ENCODE measurements at regions not wholly inside any gene's neighbourhood (a gene's known extent, or its start where the extent isn't known, plus 50 kb on each side); places are given as distances from the start of the nearest gene placed in this dataset.

GRCh38 chr16:87131061-87131995 is 185.9 kb downstream of the C16orf95 start:
- Histone ChIP-seq H3K4me3 (ENCODE audit: low read length in 2 of 2) (no peak overlapping the region), H3K4me1 (ENCODE audit: control insufficient read depth in 2 of 2, insufficient read depth in 2 of 2, low read length in 2 of 2) (no peaks in the 10 kb centered on the region), H3K27me3 (ENCODE audit: control insufficient read depth in 2 of 2, insufficient read depth in 2 of 2, low read length in 2 of 2) (no peaks in the 10 kb centered on the region), H3K9me3 (ENCODE audit: control insufficient read depth in 2 of 2, low read length in 2 of 2) (no peaks in the 10 kb centered on the region), H3K27ac (ENCODE audit: low read depth in 2 of 2, low read length in 2 of 2) (no peak overlapping the region), H3K9ac (ENCODE audit: low read depth in 1 of 2, low read length in 2 of 2) (no peak overlapping the region), H3K36me3 (ENCODE audit: control insufficient read depth in 2 of 2, insufficient read depth in 2 of 2, low read length in 2 of 2) (no peaks in the 10 kb centered on the region)

GRCh38 chr16:87131996-87132345 is 185.2 kb downstream of the C16orf95 start:
- no peak overlapping the region for H3K4me3 ChIP-seq (ENCODE audit: low read length in 2 of 2)
- H3K4me1 ChIP-seq (ENCODE audit: control insufficient read depth in 2 of 2, insufficient read depth in 2 of 2, low read length in 2 of 2) = no peaks in the 10 kb centered on the region
- no peaks in the 10 kb centered on the region for H3K27me3 ChIP-seq (ENCODE audit: control insufficient read depth in 2 of 2, insufficient read depth in 2 of 2, low read length in 2 of 2)
- H3K27ac ChIP-seq (ENCODE audit: low read depth in 2 of 2, low read length in 2 of 2) = no peak overlapping the region
- no peaks in the 10 kb centered on the region for H3K9me3 ChIP-seq (ENCODE audit: control insufficient read depth in 2 of 2, low read length in 2 of 2)
- H3K36me3 ChIP-seq (ENCODE audit: control insufficient read depth in 2 of 2, insufficient read depth in 2 of 2, low read length in 2 of 2) = no peaks in the 10 kb centered on the region
- no peak overlapping the region for H3K9ac ChIP-seq (ENCODE audit: low read depth in 1 of 2, low read length in 2 of 2)

GRCh38 chr16:87132361-87133014 is 184.7 kb downstream of the C16orf95 start:
- no peaks in the 10 kb centered on the region for H3K4me1 ChIP-seq (ENCODE audit: control insufficient read depth in 2 of 2, insufficient read depth in 2 of 2, low read length in 2 of 2)
- H3K27ac ChIP-seq (ENCODE audit: low read depth in 2 of 2, low read length in 2 of 2) = no peak overlapping the region
- H3K27me3 ChIP-seq (ENCODE audit: control insufficient read depth in 2 of 2, insufficient read depth in 2 of 2, low read length in 2 of 2) = no peaks in the 10 kb centered on the region
- no peaks in the 10 kb centered on the region for H3K9me3 ChIP-seq (ENCODE audit: control insufficient read depth in 2 of 2, low read length in 2 of 2)
- H3K9ac ChIP-seq (ENCODE audit: low read depth in 1 of 2, low read length in 2 of 2) = no peak overlapping the region
- H3K36me3 ChIP-seq (ENCODE audit: control insufficient read depth in 2 of 2, insufficient read depth in 2 of 2, low read length in 2 of 2) = no peaks in the 10 kb centered on the region
- H3K4me3 ChIP-seq (ENCODE audit: low read length in 2 of 2) = no peak overlapping the region

- Histone ChIP-seq H3K27ac (ENCODE audit: low read depth in 2 of 2, low read length in 2 of 2) (no peak overlapping the region), H3K9me3 (ENCODE audit: control insufficient read depth in 2 of 2, low read length in 2 of 2) (no peaks in the 10 kb centered on the region), H3K9ac (ENCODE audit: low read depth in 1 of 2, low read length in 2 of 2) (no peak overlapping the region), H3K36me3 (ENCODE audit: control insufficient read depth in 2 of 2, insufficient read depth in 2 of 2, low read length in 2 of 2) (no peaks in the 10 kb centered on the region), H3K4me3 (ENCODE audit: low read length in 2 of 2) (no peak overlapping the region), H3K4me1 (ENCODE audit: control insufficient read depth in 2 of 2, insufficient read depth in 2 of 2, low read length in 2 of 2) (no peaks in the 10 kb centered on the region), H3K27me3 (ENCODE audit: control insufficient read depth in 2 of 2, insufficient read depth in 2 of 2, low read length in 2 of 2) (no peaks in the 10 kb centered on the region)
Observed at GRCh38 chr16:87133112-87133850, 183.9 kb downstream of the C16orf95 start.

GRCh38 chr16:87133966-87134627 is 183.1 kb downstream of the C16orf95 start:
- no peaks in the 10 kb centered on the region for H3K27me3 ChIP-seq (ENCODE audit: control insufficient read depth in 2 of 2, insufficient read depth in 2 of 2, low read length in 2 of 2)
- no peaks in the 10 kb centered on the region for H3K9me3 ChIP-seq (ENCODE audit: control insufficient read depth in 2 of 2, low read length in 2 of 2)
- no peaks in the 10 kb centered on the region for H3K4me1 ChIP-seq (ENCODE audit: control insufficient read depth in 2 of 2, insufficient read depth in 2 of 2, low read length in 2 of 2)
- no peak overlapping the region for H3K4me3 ChIP-seq (ENCODE audit: low read length in 2 of 2)
- no peak overlapping the region for H3K9ac ChIP-seq (ENCODE audit: low read depth in 1 of 2, low read length in 2 of 2)
- no peak overlapping the region for H3K27ac ChIP-seq (ENCODE audit: low read depth in 2 of 2, low read length in 2 of 2)
- no peaks in the 10 kb centered on the region for H3K36me3 ChIP-seq (ENCODE audit: control insufficient read depth in 2 of 2, insufficient read depth in 2 of 2, low read length in 2 of 2)

- H3K9ac ChIP-seq (ENCODE audit: low read depth in 1 of 2, low read length in 2 of 2) = no peak overlapping the region
- no peaks in the 10 kb centered on the region for H3K36me3 ChIP-seq (ENCODE audit: control insufficient read depth in 2 of 2, insufficient read depth in 2 of 2, low read length in 2 of 2)
- H3K9me3 ChIP-seq (ENCODE audit: control insufficient read depth in 2 of 2, low read length in 2 of 2) = no peaks in the 10 kb centered on the region
- no peak overlapping the region for H3K4me3 ChIP-seq (ENCODE audit: low read length in 2 of 2)
- no peak overlapping the region for H3K27ac ChIP-seq (ENCODE audit: low read depth in 2 of 2, low read length in 2 of 2)
- H3K4me1 ChIP-seq (ENCODE audit: control insufficient read depth in 2 of 2, insufficient read depth in 2 of 2, low read length in 2 of 2) = no peaks in the 10 kb centered on the region
- H3K27me3 ChIP-seq (ENCODE audit: control insufficient read depth in 2 of 2, insufficient read depth in 2 of 2, low read length in 2 of 2) = no peaks in the 10 kb centered on the region
Observed at GRCh38 chr16:87134628-87134995, 182.6 kb downstream of the C16orf95 start.

- no peaks in the 10 kb centered on the region for H3K4me1 ChIP-seq (ENCODE audit: control insufficient read depth in 2 of 2, insufficient read depth in 2 of 2, low read length in 2 of 2)
- H3K9ac ChIP-seq (ENCODE audit: low read depth in 1 of 2, low read length in 2 of 2) = no peak overlapping the region
- H3K27ac ChIP-seq (ENCODE audit: low read depth in 2 of 2, low read length in 2 of 2) = no peak overlapping the region
- H3K36me3 ChIP-seq (ENCODE audit: control insufficient read depth in 2 of 2, insufficient read depth in 2 of 2, low read length in 2 of 2) = no peaks in the 10 kb centered on the region
- no peak overlapping the region for H3K4me3 ChIP-seq (ENCODE audit: low read length in 2 of 2)
- H3K9me3 ChIP-seq (ENCODE audit: control insufficient read depth in 2 of 2, low read length in 2 of 2) = no peaks in the 10 kb centered on the region
- no peaks in the 10 kb centered on the region for H3K27me3 ChIP-seq (ENCODE audit: control insufficient read depth in 2 of 2, insufficient read depth in 2 of 2, low read length in 2 of 2)
Observed at GRCh38 chr16:87135246-87136030, 181.8 kb downstream of the C16orf95 start.

- H3K27ac ChIP-seq (ENCODE audit: low read depth in 2 of 2, low read length in 2 of 2) = no peak overlapping the region
- no peaks in the 10 kb centered on the region for H3K4me1 ChIP-seq (ENCODE audit: control insufficient read depth in 2 of 2, insufficient read depth in 2 of 2, low read length in 2 of 2)
- no peaks in the 10 kb centered on the region for H3K9me3 ChIP-seq (ENCODE audit: control insufficient read depth in 2 of 2, low read length in 2 of 2)
- H3K36me3 ChIP-seq (ENCODE audit: control insufficient read depth in 2 of 2, insufficient read depth in 2 of 2, low read length in 2 of 2) = no peaks in the 10 kb centered on the region
- H3K27me3 ChIP-seq (ENCODE audit: control insufficient read depth in 2 of 2, insufficient read depth in 2 of 2, low read length in 2 of 2) = no peaks in the 10 kb centered on the region
- H3K9ac ChIP-seq (ENCODE audit: low read depth in 1 of 2, low read length in 2 of 2) = no peak overlapping the region
- H3K4me3 ChIP-seq (ENCODE audit: low read length in 2 of 2) = no peak overlapping the region
Observed at GRCh38 chr16:87138316-87138715, 178.9 kb downstream of the C16orf95 start.

- Histone ChIP-seq H3K4me1 (ENCODE audit: control insufficient read depth in 2 of 2, insufficient read depth in 2 of 2, low read length in 2 of 2) (no peaks in the 10 kb centered on the region), H3K9ac (ENCODE audit: low read depth in 1 of 2, low read length in 2 of 2) (no peak overlapping the region), H3K9me3 (ENCODE audit: control insufficient read depth in 2 of 2, low read length in 2 of 2) (no peaks in the 10 kb centered on the region), H3K4me3 (ENCODE audit: low read length in 2 of 2) (no peak overlapping the region), H3K27me3 (ENCODE audit: control insufficient read depth in 2 of 2, insufficient read depth in 2 of 2, low read length in 2 of 2) (no peaks in the 10 kb centered on the region), H3K36me3 (ENCODE audit: control insufficient read depth in 2 of 2, insufficient read depth in 2 of 2, low read length in 2 of 2) (no peaks in the 10 kb centered on the region), H3K27ac (ENCODE audit: low read depth in 2 of 2, low read length in 2 of 2) (no peak overlapping the region)
Observed at GRCh38 chr16:87138738-87139267, 178.4 kb downstream of the C16orf95 start.
